ENCODE measurements at regions not wholly inside any gene's neighbourhood (a gene's known extent, or its start where the extent isn't known, plus 50 kb on each side); places are given as distances from the start of the nearest gene placed in this dataset.

- TF ChIP-seq EZH2phosphoT487 (IDR thresholded peaks at IDR 0.05; ENCODE audit: borderline replicate concordance) (no peak), CTCF (conservative IDR thresholded peaks at IDR 0.05; ENCODE audit: low read length) (no peak)
- Histone ChIP-seq H3K9ac (ENCODE audit: low read depth, low read length, poor library complexity, severe bottlenecking) (no peak overlapping the region), H3K4me2 (ENCODE audit: low read depth, low read length, poor library complexity, severe bottlenecking) (no peak overlapping the region), H3K79me2 (ENCODE audit: insufficient read depth, low read length) (no peaks in the 10 kb centered on the region), H3K9me3 (ENCODE audit: insufficient read depth, low read depth, low read length) (no peaks in the 10 kb centered on the region), H3F3A (ENCODE audit: low read depth) (no peaks in the 10 kb centered on the region), H4K20me1 (ENCODE audit: insufficient read depth, low read length, poor library complexity, severe bottlenecking) (no peaks in the 10 kb centered on the region), H3K4me3 (ENCODE audit: low read length, poor library complexity, severe bottlenecking) (no peak overlapping the region), H3K4me1 (ENCODE audit: insufficient read depth, low read length, poor library complexity, severe bottlenecking) (no peaks in the 10 kb centered on the region), H3K9me2 (replicated peaks; ENCODE audit: low read depth, low read length) (no peaks in the 10 kb centered on the region), H2AFZ (ENCODE audit: low read length) (no peak overlapping the region), H3K36me3 (ENCODE audit: insufficient read depth, low read length) (no peaks in the 10 kb centered on the region), H3K27me3 (ENCODE audit: insufficient read depth, low read length, poor library complexity, severe bottlenecking) (no peaks in the 10 kb centered on the region)
These were observed 301.4 kb upstream of the PDGFD start for GRCh38 chr11:104465321-104465720.

- no peaks in the 10 kb centered on the region for H3F3A ChIP-seq (ENCODE audit: low read depth)
- no peak overlapping the region for H2AFZ ChIP-seq (ENCODE audit: low read length)
- no peaks in the 10 kb centered on the region for H3K79me2 ChIP-seq (ENCODE audit: insufficient read depth, low read length)
- H3K9me3 ChIP-seq (ENCODE audit: insufficient read depth, low read depth, low read length): no peaks in the 10 kb centered on the region
- TF ChIP-seq EZH2phosphoT487 (IDR thresholded peaks at IDR 0.05; ENCODE audit: borderline replicate concordance): no peak
- TF ChIP-seq CTCF (conservative IDR thresholded peaks at IDR 0.05; ENCODE audit: low read length): no peak
- H3K9ac ChIP-seq (ENCODE audit: low read depth, low read length, poor library complexity, severe bottlenecking): no peak overlapping the region
- H3K4me1 ChIP-seq (ENCODE audit: insufficient read depth, low read length, poor library complexity, severe bottlenecking): no peaks in the 10 kb centered on the region
- no peak overlapping the region for H3K4me2 ChIP-seq (ENCODE audit: low read depth, low read length, poor library complexity, severe bottlenecking)
- no peaks in the 10 kb centered on the region for H3K9me2 ChIP-seq (replicated peaks; ENCODE audit: low read depth, low read length)
- no peak overlapping the region for H3K4me3 ChIP-seq (ENCODE audit: low read length, poor library complexity, severe bottlenecking)
- no peaks in the 10 kb centered on the region for H3K27me3 ChIP-seq (ENCODE audit: insufficient read depth, low read length, poor library complexity, severe bottlenecking)
- no peaks in the 10 kb centered on the region for H3K36me3 ChIP-seq (ENCODE audit: insufficient read depth, low read length)
- no peaks in the 10 kb centered on the region for H4K20me1 ChIP-seq (ENCODE audit: insufficient read depth, low read length, poor library complexity, severe bottlenecking)
These were observed 300.7 kb upstream of the PDGFD start for GRCh38 chr11:104464691-104465090.

GRCh38 chr11:104462341-104462740, 298.4 kb upstream of the PDGFD start:
- H3K9me2 ChIP-seq (replicated peaks; ENCODE audit: low read depth, low read length): no peaks in the 10 kb centered on the region
- H3K79me2 ChIP-seq (ENCODE audit: insufficient read depth, low read length): no peaks in the 10 kb centered on the region
- no peak for TF ChIP-seq CTCF (conservative IDR thresholded peaks at IDR 0.05; ENCODE audit: low read length)
- TF ChIP-seq EZH2phosphoT487 (IDR thresholded peaks at IDR 0.05; ENCODE audit: borderline replicate concordance): no peak
- no peaks in the 10 kb centered on the region for H3K27me3 ChIP-seq (ENCODE audit: insufficient read depth, low read length, poor library complexity, severe bottlenecking)
- H4K20me1 ChIP-seq (ENCODE audit: insufficient read depth, low read length, poor library complexity, severe bottlenecking): no peaks in the 10 kb centered on the region
- no peak overlapping the region for H3K4me3 ChIP-seq (ENCODE audit: low read length, poor library complexity, severe bottlenecking)
- no peaks in the 10 kb centered on the region for H3F3A ChIP-seq (ENCODE audit: low read depth)
- H3K4me2 ChIP-seq (ENCODE audit: low read depth, low read length, poor library complexity, severe bottlenecking): no peak overlapping the region
- H3K9me3 ChIP-seq (ENCODE audit: insufficient read depth, low read depth, low read length): no peaks in the 10 kb centered on the region
- no peaks in the 10 kb centered on the region for H3K36me3 ChIP-seq (ENCODE audit: insufficient read depth, low read length)
- H3K4me1 ChIP-seq (ENCODE audit: insufficient read depth, low read length, poor library complexity, severe bottlenecking): no peaks in the 10 kb centered on the region
- no peak overlapping the region for H3K9ac ChIP-seq (ENCODE audit: low read depth, low read length, poor library complexity, severe bottlenecking)
- no peak overlapping the region for H2AFZ ChIP-seq (ENCODE audit: low read length)

All from Loucy (cell line).